OCI-LY7 (cell line): ENCODE measurements at regions not wholly inside any gene's neighbourhood (a gene's known extent, or its start where the extent isn't known, plus 50 kb on each side); places are given as distances from the start of the nearest gene placed in this dataset.

ENCODE experiments used
- BruUV-seq: library from RNA; stranded (reverse); fragments of 400-500 nt; replicated peaks from 2 replicates; lab custom pipeline; 2021; lab: Mats Ljungman, UMichigan
- CTCF ChIA-PET: fragments of 300-600 bp; sonication (Branson Sonifier 250); formaldehyde crosslinking; loops from one replicate; lab custom pipeline; 2022; ENCODE audit warnings: antibody characterized with exemption; ENCODE audit not compliant: unreplicated experiment; lab: Charles Lee
- POLR2A ChIA-PET: fragments of 300-600 bp; sonication (Branson Sonifier 250); formaldehyde crosslinking; loops from one replicate; lab custom pipeline; 2022; ENCODE audit warnings: antibody characterized with exemption; lab: Charles Lee
- DNase-seq: peaks from one replicate; pipeline ENCODE4 v3.0.0-alpha.2; 2015; ENCODE audit warnings: low spot score
- H2AFZ ChIP-seq: fragments of 200-600 bp; sonication (generic), shearing (Covaris generic); 2 replicates; pipeline ENCODE4 v1.6.1; 2014; ENCODE audit warnings: mild to moderate bottlenecking, antibody characterized with exemption, low read length, moderate library complexity
- H3K27ac ChIP-seq: fragments of 200-600 bp; sonication (generic); 2 replicates; pipeline ENCODE4 v1.5.1; 2014; ENCODE audit warnings: mixed run types, low read depth, mild to moderate bottlenecking, moderate library complexity, low read length, inconsistent platforms; ENCODE audit not compliant: poor library complexity, severe bottlenecking
- H3K36me3 ChIP-seq: fragments of 200-600 bp; sonication (generic); 2 replicates; pipeline ENCODE4 v1.6.1; 2014; ENCODE audit warnings: mild to moderate bottlenecking, antibody characterized with exemption, low read length, moderate library complexity, mixed read lengths; ENCODE audit not compliant: insufficient read depth
- H3K4me1 ChIP-seq: fragments of 200-600 bp; sonication (generic); 2 replicates; pipeline ENCODE4 v1.5.1; 2014; ENCODE audit warnings: mild to moderate bottlenecking, low read length; ENCODE audit not compliant: insufficient read depth, poor library complexity, severe bottlenecking
- H3K4me2 ChIP-seq: fragments of 200-600 bp; sonication (generic); 2 replicates; pipeline ENCODE4 v1.6.1; 2014; ENCODE audit warnings: mild to moderate bottlenecking, low read length
- H3K4me3 ChIP-seq: fragments of 200-600 bp; sonication (generic); 2 replicates; pipeline ENCODE4 v1.5.1; 2014; ENCODE audit warnings: mild to moderate bottlenecking, low read depth, low read length; ENCODE audit not compliant: poor library complexity, severe bottlenecking
- H3K79me2 ChIP-seq: fragments of 200-600 bp; sonication (generic); 2 replicates; pipeline ENCODE4 v1.6.1; 2016; ENCODE audit warnings: low read depth, mild to moderate bottlenecking, low read length, moderate library complexity, mixed read lengths; ENCODE audit not compliant: insufficient read depth
- H3K9me2 ChIP-seq: fragments of 200-600 bp; sonication (generic); 2 replicates; pipeline ENCODE4 v1.6.1; 2016; ENCODE audit warnings: mild to moderate bottlenecking, low read length, mixed read lengths; ENCODE audit not compliant: insufficient read depth
- H3K9me3 ChIP-seq: fragments of 200-600 bp; sonication (generic); 2 replicates; pipeline ENCODE4 v1.6.1; 2014; ENCODE audit warnings: mild to moderate bottlenecking, mixed run types, low read length, mixed read lengths
- H4K20me1 ChIP-seq: fragments of 200-600 bp; sonication (generic); 2 replicates; pipeline ENCODE4 v1.6.1; 2014; ENCODE audit warnings: mild to moderate bottlenecking, antibody characterized with exemption, low read length, moderate library complexity, mixed read lengths; ENCODE audit not compliant: insufficient read depth
- CTCF ChIP-seq: fragments of 200-600 bp; sonication (generic); conservative IDR thresholded peaks from 2 replicates; pipeline ENCODE4 v1.5.1; 2014; ENCODE audit warnings: mild to moderate bottlenecking, antibody characterized with exemption, low read length, moderate library complexity, mixed read lengths
- EZH2phosphoT487 ChIP-seq: fragments of 200-600 bp; sonication (generic); IDR thresholded peaks from 2 replicates; pipeline ENCODE4 v1.6.1; 2018; ENCODE audit warnings: low read depth, borderline replicate concordance, mild to moderate bottlenecking, mixed run types, antibody characterized with exemption, low read length, moderate library complexity, mixed read lengths
- intact Hi-C: fragments of 100-400 bp; cut with micrococcal nuclease; formaldehyde crosslinking; loops from one replicate; pipeline ENCODE4 v1.10.0; 2022; ENCODE audit not compliant: unreplicated experiment

GRCh38 chr18:30920351-30920750 is 122.2 kb downstream of the DSC3 start:
- Histone ChIP-seq H2AFZ (no peak overlapping the region), H3K9me3 (no peaks in the 10 kb centered on the region), H3K4me2 (no peak overlapping the region), H3K9me2 (no peaks in the 10 kb centered on the region), H3K79me2 (no peaks in the 10 kb centered on the region), H3K4me1 (no peaks in the 10 kb centered on the region), H3K27ac (no peak overlapping the region), H3K4me3 (no peak overlapping the region), H4K20me1 (no peaks in the 10 kb centered on the region), H3K36me3 (no peaks in the 10 kb centered on the region)
- CTCF ChIA-PET, result no interaction called here
- POLR2A ChIA-PET, result no interaction called here
- no peak for DNase-seq
- intact Hi-C loops, result no loop called here
- no peak for TF ChIP-seq EZH2phosphoT487
- no peak for TF ChIP-seq CTCF
- no TSS peak for BruUV-seq

- ChIA-PET POLR2A (no interaction called here), CTCF (no interaction called here)
- Histone ChIP-seq H3K4me1 (no peaks in the 10 kb centered on the region), H4K20me1 (no peaks in the 10 kb centered on the region), H3K9me3 (no peaks in the 10 kb centered on the region), H2AFZ (no peak overlapping the region), H3K36me3 (no peaks in the 10 kb centered on the region), H3K9me2 (no peaks in the 10 kb centered on the region), H3K4me3 (no peak overlapping the region), H3K79me2 (no peaks in the 10 kb centered on the region), H3K27ac (no peak overlapping the region), H3K4me2 (no peak overlapping the region)
- no peak for TF ChIP-seq EZH2phosphoT487
- TF ChIP-seq CTCF, result no peak
- intact Hi-C loops, result no loop called here
- no TSS peak for BruUV-seq
- no peak for DNase-seq
These were observed 124.9 kb downstream of the DSC3 start for GRCh38 chr18:30917651-30918050.

GRCh38 chr18:30915336-30915988 is 127.1 kb downstream of the DSC3 start:
- DNase-seq, result no peak
- BruUV-seq, result no TSS peak
- POLR2A ChIA-PET, result no interaction called here
- intact Hi-C loops, result no loop called here
- no peak overlapping the region for H3K4me2 ChIP-seq
- H4K20me1 ChIP-seq, result no peaks in the 10 kb centered on the region
- H2AFZ ChIP-seq, result no peak overlapping the region
- no peaks in the 10 kb centered on the region for H3K9me3 ChIP-seq
- CTCF ChIA-PET, result no interaction called here
- no peak overlapping the region for H3K4me3 ChIP-seq
- no peaks in the 10 kb centered on the region for H3K4me1 ChIP-seq
- no peak overlapping the region for H3K27ac ChIP-seq
- no peak for TF ChIP-seq CTCF
- no peaks in the 10 kb centered on the region for H3K79me2 ChIP-seq
- H3K36me3 ChIP-seq, result no peaks in the 10 kb centered on the region
- no peaks in the 10 kb centered on the region for H3K9me2 ChIP-seq
